ENCODE measurements at regions not wholly inside any gene's neighbourhood (a gene's known extent, or its start where the extent isn't known, plus 50 kb on each side); places are given as distances from the start of the nearest gene placed in this dataset.

DNA sequence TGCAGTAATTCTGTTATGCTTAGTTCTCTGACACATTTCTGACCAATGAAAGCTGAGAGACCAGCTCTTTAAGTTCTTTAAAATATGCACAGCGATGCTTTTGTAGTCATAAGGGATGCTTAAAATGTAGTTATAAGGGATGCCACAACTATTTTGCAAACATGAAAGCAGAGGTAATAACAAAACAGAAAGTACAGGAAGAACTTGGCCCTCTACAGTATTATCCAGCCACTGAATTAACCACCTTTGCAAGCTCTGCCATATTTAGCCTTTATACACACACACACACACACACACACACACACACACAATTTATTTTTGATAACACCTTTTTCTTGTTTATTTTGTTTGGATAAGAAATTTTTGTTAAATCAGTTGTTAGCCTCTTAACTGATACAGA is 590.0 kb downstream of the FAT4 start:
- intact Hi-C loops (cut with micrococcal nuclease) (no loop called here), dilution Hi-C loops (cut with MboI; ENCODE audit: extremely low pct_ligation_motif_present, low sequenced_read_pairs) (no loop called here)
- no peaks in the 10 kb centered on the region for H4K20me1 ChIP-seq (replicated peaks; ENCODE audit: control insufficient read depth, extremely low read depth, insufficient read depth, low read length)
- no peak overlapping the region for H3K9ac ChIP-seq (replicated peaks; ENCODE audit: extremely low read depth, insufficient read depth, low read length)
- H2AFZ ChIP-seq (ENCODE audit: low read depth, low read length) = no peak overlapping the region
- DNase-seq (ENCODE audit: low read depth, low spot score) = no peak
- H3K9me1 ChIP-seq (replicated peaks; ENCODE audit: control insufficient read depth, extremely low read depth, insufficient read depth, low read length) = no peaks in the 10 kb centered on the region
- H3K27ac ChIP-seq (ENCODE audit: insufficient read depth, low read depth, low read length) = no peak overlapping the region
- no peak overlapping the region for H3K4me3 ChIP-seq (replicated peaks in 1 of 3; ENCODE audit: insufficient read depth in 1 of 3, low read depth in 1 of 3, low read length in 3 of 3)
- H3K4me2 ChIP-seq (ENCODE audit: insufficient read depth, low read length) = no peak overlapping the region
- H3K79me2 ChIP-seq (ENCODE audit: control insufficient read depth, insufficient read depth, low read length) = no peaks in the 10 kb centered on the region
- ChIA-PET CTCF (interaction anchor here (1.7 kb wide), 1 partner anchor 10 kb away, joined by 6 read pairs; no protein-coding TSS in a partner anchor), POLR2A (no interaction called here)
- BruUV-seq (replicated peaks) = no TSS peak
- H3K27me3 ChIP-seq (ENCODE audit: control insufficient read depth in 2 of 2, insufficient read depth in 2 of 2, low read length in 2 of 2) = no peaks in the 10 kb centered on the region
- no peak for FAIRE-seq
- H3K9me3 ChIP-seq (replicated peaks; ENCODE audit: control insufficient read depth, insufficient read depth, low read length) = no peaks in the 10 kb centered on the region
- H3K4me1 ChIP-seq (ENCODE audit: control insufficient read depth, extremely low read depth, insufficient read depth, low read length) = no peaks in the 10 kb centered on the region
- no peaks in the 10 kb centered on the region for H3K36me3 ChIP-seq (ENCODE audit: control insufficient read depth in 2 of 2, extremely low read depth in 1 of 2, insufficient read depth in 2 of 2, low read length in 2 of 2)
- TF ChIP-seq MYC (IDR thresholded peaks at IDR 0.05; ENCODE audit: low read depth, low read length) = no peak
- TF ChIP-seq POLR2A (IDR thresholded peaks at IDR 0.05; ENCODE audit: low read depth, low read length) = no peak
- no peak for TF ChIP-seq CTCF (IDR thresholded peaks at IDR 0.05; ENCODE audit: extremely low read depth in 1 of 2, insufficient read depth in 1 of 2, low read depth in 1 of 2, low read length in 2 of 2)
- TF ChIP-seq GATA2 (IDR thresholded peaks at IDR 0.05; ENCODE audit: insufficient read depth, insufficient read length, low read depth, low read length) = no peak
- no peak for TF ChIP-seq POLR2AphosphoS5 (IDR thresholded peaks at IDR 0.05; ENCODE audit: insufficient read depth, low read depth, low read length)
- TF ChIP-seq MAX (IDR thresholded peaks at IDR 0.05; ENCODE audit: insufficient read depth, insufficient read length) = no peak
- TF ChIP-seq JUN (IDR thresholded peaks at IDR 0.05; ENCODE audit: borderline replicate concordance, insufficient read depth, insufficient read length, low read depth) = no peak
- TF ChIP-seq FOS (IDR thresholded peaks at IDR 0.05; ENCODE audit: borderline replicate concordance, insufficient read depth, low read length) = no peak
- no peak for TF ChIP-seq EZH2 (IDR thresholded peaks at IDR 0.05; ENCODE audit: borderline replicate concordance, low read depth, low read length, severe bottlenecking)
